CD1c-positive myeloid dendritic cell (primary cell): ENCODE measurements at regions not wholly inside any gene's neighbourhood (a gene's known extent, or its start where the extent isn't known, plus 50 kb on each side); places are given as distances from the start of the nearest gene placed in this dataset.
"Not testable (repeated sequence)": the region's sequence is repeated elsewhere in the genome, so short reads cannot be mapped to it uniquely, and the experiment has no call there.

Experiments
- DNase-seq: peaks from one replicate; pipeline ENCODE4 v3.0.0-alpha.2; 2016; ENCODE audit errors: extremely low spot score

- not testable (repeated sequence) for DNase-seq
These were observed 961.5 kb upstream of the DEFB115 start for GRCh38 chr20:30295967-30296366.

DNA sequence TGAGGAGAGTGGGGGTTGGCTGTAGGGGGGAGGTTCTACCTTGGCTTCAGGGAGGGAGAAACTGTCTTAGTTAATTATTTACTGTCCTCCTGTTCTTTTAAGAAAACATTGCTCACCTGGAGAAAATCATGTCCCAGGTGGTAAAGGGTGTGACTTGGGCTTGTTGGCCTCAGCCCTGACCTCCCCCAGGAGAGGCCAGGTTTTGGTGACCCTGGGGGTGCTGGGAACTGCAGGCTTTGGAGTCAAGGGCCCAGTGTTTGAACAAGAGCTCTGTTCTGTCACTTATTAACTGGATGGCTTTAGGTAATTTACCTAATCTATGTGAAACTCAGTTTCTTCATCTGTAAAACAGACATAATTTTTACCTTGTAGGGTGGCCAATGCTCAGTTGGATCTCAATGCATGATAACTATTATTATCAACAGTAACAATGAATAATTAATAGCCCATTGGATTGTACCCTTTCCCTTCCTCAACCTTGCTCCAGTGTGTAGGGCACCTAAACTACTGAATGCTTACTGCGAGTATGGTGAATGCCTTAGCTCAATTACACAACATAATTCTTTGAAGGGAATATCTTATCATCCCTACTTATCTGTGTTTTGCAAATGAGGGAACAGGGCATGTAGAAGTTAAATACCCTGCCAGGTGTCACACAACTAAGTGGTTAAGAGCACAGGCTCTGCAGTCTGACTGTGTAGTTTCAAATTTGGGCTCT is 959.4 kb upstream of the DEFB115 start:
- not testable (repeated sequence) for DNase-seq

DNA sequence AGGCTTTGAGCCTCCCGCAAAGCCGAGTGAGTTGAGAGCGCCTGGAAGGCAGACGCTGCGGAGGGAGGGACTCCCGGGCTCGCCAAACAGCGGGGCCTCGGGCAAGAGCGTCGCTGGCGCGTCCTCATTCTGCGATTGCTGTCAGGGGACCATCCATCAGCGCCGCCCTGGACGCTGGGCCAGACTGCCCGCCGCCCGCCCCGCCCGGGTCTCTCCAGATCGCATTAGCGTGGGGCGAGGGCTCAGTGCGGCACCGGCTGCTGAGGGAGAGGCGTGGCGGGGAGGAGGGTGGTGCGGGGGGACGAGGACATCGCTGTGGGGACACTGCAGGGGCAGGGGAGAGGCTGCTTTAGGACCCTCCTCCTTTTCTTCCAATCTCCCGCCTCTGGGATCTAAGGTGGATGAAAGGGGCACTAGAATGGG is 957.2 kb upstream of the DEFB115 start:
- DNase-seq, result not testable (repeated sequence)

GRCh38 chr20:30302786-30303185 is 954.7 kb upstream of the DEFB115 start:
- not testable (repeated sequence) for DNase-seq

DNA sequence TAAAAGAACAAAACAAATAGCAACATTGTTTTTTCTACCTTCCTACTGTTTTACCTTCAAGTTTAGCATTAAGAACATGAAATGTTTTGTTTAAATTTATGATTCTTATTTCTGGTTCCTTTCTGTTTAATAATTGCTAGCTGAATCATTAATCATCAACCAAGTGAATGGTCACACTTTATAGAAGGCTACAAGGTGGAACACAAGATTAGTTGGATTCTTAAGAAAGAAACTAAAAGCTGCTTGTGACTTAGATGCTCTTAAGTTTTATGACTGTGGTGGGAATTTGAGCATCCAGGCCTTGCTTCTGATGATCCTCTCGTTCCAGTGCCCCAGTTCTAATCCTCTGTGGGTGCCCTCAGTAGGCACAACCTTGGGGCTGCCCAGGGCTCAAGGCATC is 947.5 kb upstream of the DEFB115 start:
- DNase-seq, result not testable (repeated sequence)

DNA sequence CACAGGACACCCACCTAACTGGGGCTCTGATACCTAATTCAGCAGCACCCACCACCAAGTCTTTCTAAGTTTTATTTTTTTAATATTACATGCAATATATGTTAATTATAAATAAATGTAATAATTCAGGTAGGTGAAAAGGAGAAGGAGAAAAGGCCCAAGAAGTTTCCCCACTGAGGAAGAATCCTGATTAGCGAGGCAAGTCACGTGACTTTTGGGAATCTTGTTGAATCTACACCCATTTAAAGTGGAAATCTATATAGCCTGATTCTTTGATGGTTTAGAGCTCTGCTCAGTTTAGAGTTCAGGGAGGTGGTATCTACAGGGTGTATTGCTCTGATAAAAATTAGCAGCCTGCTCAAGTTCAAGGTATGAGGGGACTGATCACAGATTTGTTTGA is 947.1 kb upstream of the DEFB115 start:
- DNase-seq, result not testable (repeated sequence)

- not testable (repeated sequence) for DNase-seq
These were observed 945.2 kb upstream of the DEFB115 start for GRCh38 chr20:30312220-30312619.

- DNase-seq, result not testable (repeated sequence)
These were observed 943.8 kb upstream of the DEFB115 start for GRCh38 chr20:30313660-30314059.

GRCh38 chr20:30316063-30316462 is 941.4 kb upstream of the DEFB115 start:
- not testable (repeated sequence) for DNase-seq

DNA sequence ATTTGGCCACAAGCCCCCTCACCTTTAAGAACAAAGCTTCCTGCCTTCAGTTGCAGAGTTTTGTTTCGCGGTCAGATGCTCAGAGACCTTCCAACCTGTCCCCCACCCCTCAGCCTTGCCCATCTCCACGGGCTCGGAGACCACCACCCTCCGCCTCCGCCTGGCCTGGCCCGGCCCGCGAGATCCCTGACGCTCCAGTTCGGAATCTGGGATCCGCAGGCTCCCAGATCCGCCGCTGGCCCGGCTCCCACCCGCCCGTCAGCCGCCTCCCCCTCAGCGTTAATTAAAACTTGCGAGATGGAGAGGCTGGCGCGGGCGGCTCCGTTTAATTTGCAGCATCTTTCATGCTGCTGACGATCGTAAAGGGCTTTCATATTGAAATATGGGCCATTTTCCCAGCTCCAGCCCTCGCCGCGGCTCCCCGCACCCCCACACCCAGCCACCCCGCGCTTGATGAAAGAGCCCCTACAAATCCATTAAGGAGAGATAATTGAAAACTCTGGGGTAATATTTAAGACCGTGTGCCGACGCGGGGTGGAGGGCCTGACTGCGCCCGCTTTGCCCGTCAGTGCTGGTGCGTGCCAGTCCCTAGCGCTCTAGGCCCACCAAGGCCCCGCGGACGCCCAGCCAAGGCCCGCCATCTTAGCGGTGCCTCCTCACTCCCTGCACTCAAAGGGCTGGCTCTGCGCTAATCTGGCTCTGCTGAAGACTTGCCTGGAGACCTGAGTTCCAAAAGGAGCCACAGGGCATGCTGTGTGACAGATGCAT is 940.7 kb upstream of the DEFB115 start:
- not testable (repeated sequence) for DNase-seq

DNA sequence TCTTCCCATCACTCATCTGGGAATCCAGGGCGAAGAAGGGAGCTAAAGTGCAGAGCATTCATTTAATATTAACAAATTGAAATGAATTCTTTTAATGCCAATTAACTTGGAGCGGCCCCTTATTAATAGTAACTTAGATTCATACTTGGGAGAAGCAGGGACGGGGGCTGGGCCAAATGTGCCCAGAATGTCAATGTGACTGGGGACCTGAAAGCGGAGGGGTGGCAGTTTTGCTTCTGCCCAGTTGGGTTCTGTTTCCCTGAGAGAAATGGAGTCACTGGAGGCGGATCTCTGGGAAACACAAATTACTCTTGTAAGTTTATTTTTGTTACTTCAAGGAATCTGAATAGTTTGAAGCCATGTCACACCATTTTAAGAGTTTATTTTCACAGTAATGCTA is 923.7 kb upstream of the DEFB115 start:
- not testable (repeated sequence) for DNase-seq

DNA sequence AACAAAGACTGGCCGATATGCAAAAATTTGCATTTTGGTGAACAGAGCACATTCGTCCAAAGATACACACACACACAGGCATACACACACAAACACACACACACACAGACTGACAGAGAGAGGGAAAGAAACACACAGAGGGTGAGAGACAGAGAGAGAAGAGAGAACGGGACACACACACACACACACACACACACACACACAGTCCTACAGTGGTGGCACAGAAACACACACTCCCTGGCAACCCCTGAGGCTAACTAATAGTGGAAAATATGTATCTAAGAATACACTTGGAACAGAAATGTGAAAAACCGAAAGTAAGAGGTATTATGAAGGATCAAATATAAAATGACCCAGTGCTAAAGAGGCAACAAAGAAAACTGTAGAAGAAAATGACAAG is 919.9 kb upstream of the DEFB115 start:
- DNase-seq, result not testable (repeated sequence)

GRCh38 chr20:30348932-30349331 is 908.5 kb upstream of the DEFB115 start:
- DNase-seq, result not testable (repeated sequence)

- DNase-seq, result not testable (repeated sequence)
These were observed 900.5 kb upstream of the DEFB115 start for GRCh38 chr20:30356854-30357467.

DNA sequence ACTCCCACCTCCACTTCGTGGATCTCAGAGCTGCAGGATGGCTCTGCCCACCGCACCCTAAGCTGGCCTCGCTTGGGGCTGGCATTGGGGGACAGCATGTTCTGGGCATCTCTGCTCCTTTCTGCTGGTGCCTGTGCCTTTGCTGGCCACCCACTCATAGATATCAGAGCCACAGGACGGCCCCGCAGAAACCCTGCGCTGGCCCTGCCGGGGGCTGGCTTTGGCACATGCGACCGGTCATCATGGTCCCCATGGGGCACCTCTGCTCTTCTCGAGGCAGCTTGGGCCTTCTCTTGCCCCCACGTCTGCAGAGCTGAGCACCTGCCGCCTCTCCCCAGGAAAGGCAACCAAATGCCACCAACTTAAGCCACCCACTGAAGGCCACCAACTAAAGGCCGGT is 895.7 kb upstream of the DEFB115 start:
- not testable (repeated sequence) for DNase-seq

- not testable (repeated sequence) for DNase-seq
These were observed 881.1 kb upstream of the DEFB115 start for GRCh38 chr20:30376430-30376766.

DNA sequence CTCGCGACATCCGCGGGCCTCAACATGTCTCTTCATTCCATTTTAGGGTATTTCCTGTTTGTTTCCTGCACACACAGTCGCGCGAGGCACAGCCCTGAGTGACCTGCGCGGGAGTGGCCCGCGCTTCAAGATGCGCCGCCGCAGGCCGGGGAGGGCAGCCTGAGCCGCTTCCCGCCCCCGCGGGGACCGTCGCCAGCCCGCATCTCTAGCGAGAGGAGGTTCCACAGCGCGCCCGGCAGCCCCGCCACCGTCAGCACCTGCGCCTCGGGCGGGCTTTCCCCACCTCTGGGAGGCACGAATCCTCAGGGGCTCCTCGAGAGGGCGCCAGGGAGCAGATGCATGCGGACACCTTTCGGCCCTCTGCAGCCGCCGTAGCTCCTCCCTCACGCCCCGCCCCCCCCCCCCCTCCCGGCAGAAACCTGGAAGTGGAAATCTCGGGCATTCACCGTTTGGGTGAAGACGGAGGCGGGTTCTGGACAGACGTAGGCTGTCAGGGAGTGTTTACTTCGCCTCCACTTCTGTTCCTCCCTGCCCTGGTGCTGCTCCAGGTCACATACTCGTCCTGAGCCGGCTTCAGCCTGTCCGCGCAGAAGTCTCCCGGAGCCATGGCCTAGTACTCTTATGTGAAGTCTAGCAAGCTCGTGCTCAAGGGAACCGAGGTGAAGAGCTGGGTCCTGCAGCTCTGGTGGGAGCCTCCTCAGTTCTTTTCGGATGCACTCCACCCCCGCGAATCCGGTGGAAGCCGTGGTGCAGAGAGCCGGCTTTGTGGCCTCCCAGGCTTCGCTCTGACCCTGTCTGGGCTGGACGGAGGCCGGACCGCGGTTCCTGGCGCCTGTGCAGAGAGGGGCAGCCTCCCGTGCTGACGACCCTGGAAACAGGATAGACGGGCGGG is 880.5 kb upstream of the DEFB115 start:
- peak; percentile 84 for DNase-seq

DNA sequence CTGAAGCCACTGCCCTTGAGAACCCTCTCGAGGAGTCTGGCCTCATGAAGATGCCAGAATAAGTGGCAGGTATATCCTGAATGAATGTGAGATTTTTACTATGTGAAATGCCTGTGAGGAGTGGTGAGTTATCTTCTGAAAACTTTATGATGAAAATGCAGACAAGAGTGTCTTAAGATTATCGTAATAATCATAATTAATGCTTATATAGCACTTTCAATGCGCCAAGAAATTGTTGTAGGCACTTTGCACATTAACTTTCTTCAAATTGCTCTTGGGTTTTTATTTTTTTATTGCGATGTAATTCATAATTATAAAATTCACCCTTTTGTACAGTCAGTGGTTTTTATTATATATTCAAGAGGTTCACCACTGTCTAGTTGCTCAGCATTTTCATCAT is 879.1 kb upstream of the DEFB115 start:
- DNase-seq, result not testable (repeated sequence)

DNA sequence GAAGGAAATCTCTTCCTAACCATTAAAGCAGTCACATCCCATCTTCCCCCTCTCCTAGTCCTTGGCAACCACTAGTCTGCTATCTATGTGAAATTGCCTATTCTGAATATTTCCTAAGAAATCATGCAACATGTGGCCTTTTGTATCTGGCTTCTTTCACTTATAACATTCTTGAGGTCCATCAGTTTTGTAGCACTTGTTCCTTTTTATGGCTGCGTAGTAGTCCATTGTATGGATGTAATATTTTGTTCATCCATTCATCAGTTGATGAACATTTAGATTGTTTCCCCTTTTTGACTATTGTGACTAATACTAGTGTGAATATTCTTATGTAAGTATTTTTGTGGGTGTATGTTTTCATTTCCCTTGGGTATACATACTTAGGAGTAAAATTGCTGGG is 878.7 kb upstream of the DEFB115 start:
- peak; percentile 9 for DNase-seq

GRCh38 chr20:30384841-30385240 is 872.6 kb upstream of the DEFB115 start:
- not testable (repeated sequence) for DNase-seq

- DNase-seq, result not testable (repeated sequence)
These were observed 871.4 kb upstream of the DEFB115 start for GRCh38 chr20:30386099-30386498.

DNA sequence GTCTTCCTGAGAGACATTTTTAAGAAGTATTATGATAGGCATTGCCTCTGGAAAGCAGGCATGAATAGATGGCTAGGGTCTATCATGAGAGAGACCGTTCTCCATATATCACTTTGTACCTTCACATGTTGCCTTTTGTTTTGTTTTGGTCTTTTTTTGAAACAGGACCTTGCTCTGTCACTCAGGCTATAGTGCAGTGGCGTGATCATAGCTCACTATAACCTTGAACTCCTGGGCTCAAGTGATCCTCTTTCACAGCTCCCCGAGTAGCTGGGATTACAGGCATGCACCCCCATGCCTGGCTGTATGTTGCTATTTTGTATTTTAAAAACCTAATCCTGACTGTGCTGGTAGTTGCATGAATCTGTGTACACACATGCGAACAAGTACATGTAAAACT is 869.6 kb upstream of the DEFB115 start:
- DNase-seq, result not testable (repeated sequence)
